ENCODE measurements at regions not wholly inside any gene's neighbourhood (a gene's known extent, or its start where the extent isn't known, plus 50 kb on each side); places are given as distances from the start of the nearest gene placed in this dataset.

DNA sequence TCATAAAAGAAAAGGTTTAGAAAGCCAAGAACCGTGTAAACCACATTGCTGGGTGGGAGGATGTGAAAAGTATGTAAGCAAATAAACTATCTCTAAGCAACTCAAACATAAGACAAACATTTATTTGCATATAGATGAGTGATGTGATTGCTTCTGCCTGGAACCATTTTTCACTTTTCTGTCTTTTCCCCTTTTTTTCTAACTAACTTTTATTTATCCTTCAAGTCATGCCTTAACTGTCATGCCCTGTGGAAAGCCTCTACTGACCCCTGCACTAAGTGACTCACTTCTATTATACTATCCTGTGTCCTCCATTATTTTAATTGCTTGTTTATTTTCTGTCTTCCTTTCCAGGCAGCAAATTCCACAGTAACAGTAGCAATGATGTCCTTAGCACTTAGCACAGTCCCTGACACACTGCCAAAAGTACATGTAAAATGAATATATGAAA is 87.5 kb upstream of the CTAGE1 start:
- DNase-seq (no peak), ATAC-seq (ENCODE audit: low read depth in 2 of 2) (no peak)
- Mint-ChIP-seq H3K36me3 (no peaks in the 10 kb centered on the region), H3K9me3 (peaks cover 0 to 4% (median 0%) of the 10 kb centered on the region in 7 donors), H3K4me3 (no peak overlapping the region), H3K27me3 (no peaks in the 10 kb centered on the region), H3K4me1 (no peaks in the 10 kb centered on the region), H3K27ac (no peak overlapping the region)
- Histone ChIP-seq H3K27ac (ENCODE audit: insufficient read depth, low read length, poor library complexity, severe bottlenecking) (no peak overlapping the region), H3K4me1 (ENCODE audit: control insufficient read depth, insufficient read depth, low read length, poor library complexity, severe bottlenecking) (no peaks in the 10 kb centered on the region), H3K27me3 (ENCODE audit: control insufficient read depth, insufficient read depth, low read length) (no peaks in the 10 kb centered on the region), H3K9me3 (ENCODE audit: control insufficient read depth in 2 of 2, low read length in 2 of 2) (no peaks in the 10 kb centered on the region), H3K4me3 (ENCODE audit: low read depth, low read length) (no peak overlapping the region), H3K36me3 (ENCODE audit: control insufficient read depth, insufficient read depth, low read length) (no peaks in the 10 kb centered on the region)

- Histone ChIP-seq H3K4me3 (ENCODE audit: low read depth, low read length) (no peak overlapping the region), H3K9me3 (ENCODE audit: control insufficient read depth in 2 of 2, low read length in 2 of 2) (no peaks in the 10 kb centered on the region), H3K27ac (ENCODE audit: insufficient read depth, low read length, poor library complexity, severe bottlenecking) (no peak overlapping the region), H3K27me3 (ENCODE audit: control insufficient read depth, insufficient read depth, low read length) (no peaks in the 10 kb centered on the region), H3K4me1 (ENCODE audit: control insufficient read depth, insufficient read depth, low read length, poor library complexity, severe bottlenecking) (no peaks in the 10 kb centered on the region), H3K36me3 (ENCODE audit: control insufficient read depth, insufficient read depth, low read length) (no peaks in the 10 kb centered on the region)
- no peaks in the 10 kb centered on the region for H3K4me1 Mint-ChIP-seq
- ATAC-seq (ENCODE audit: low read depth in 2 of 2) (no peak), DNase-seq (no peak)
- H3K9me3 Mint-ChIP-seq = peaks cover 0 to 5% (median 0%) of the 10 kb centered on the region in 7 donors
- no peak overlapping the region for H3K4me3 Mint-ChIP-seq
- H3K27ac Mint-ChIP-seq = no peak overlapping the region
- H3K36me3 Mint-ChIP-seq = no peaks in the 10 kb centered on the region
- peaks cover 7% of the 10 kb centered on the region for H3K27me3 Mint-ChIP-seq
Measured at GRCh38 chr18:22507055-22507454, 89.3 kb upstream of the CTAGE1 start.

DNA sequence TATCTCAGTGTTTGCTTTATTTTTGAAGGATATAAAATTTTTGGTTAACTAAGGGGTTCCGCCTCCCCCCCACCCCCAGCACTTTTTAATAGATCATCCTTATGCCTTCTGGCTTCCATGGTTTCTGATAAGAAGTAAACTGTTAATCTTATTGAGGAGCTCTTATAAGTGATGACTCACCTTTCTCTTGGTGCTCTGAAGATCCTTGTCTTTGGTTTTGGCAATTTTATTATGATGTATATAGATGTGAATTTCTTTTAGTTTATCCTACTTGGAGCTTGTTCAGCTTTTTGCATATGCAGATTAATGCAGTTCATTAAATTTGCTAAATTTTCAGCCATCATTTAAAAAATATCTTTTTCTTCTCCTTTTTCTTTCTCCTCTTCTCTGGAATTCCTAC is 91.7 kb upstream of the CTAGE1 start:
- Mint-ChIP-seq H3K4me3 (no peak overlapping the region), H3K9me3 (peaks cover 0 to 4% (median 0%) of the 10 kb centered on the region in 7 donors), H3K27me3 (peaks cover 7% of the 10 kb centered on the region), H3K36me3 (no peaks in the 10 kb centered on the region), H3K27ac (no peak overlapping the region), H3K4me1 (no peaks in the 10 kb centered on the region)
- no peaks in the 10 kb centered on the region for H3K4me1 ChIP-seq (ENCODE audit: control insufficient read depth, insufficient read depth, low read length, poor library complexity, severe bottlenecking)
- H3K36me3 ChIP-seq (ENCODE audit: control insufficient read depth, insufficient read depth, low read length) = no peaks in the 10 kb centered on the region
- no peak overlapping the region for H3K27ac ChIP-seq (ENCODE audit: insufficient read depth, low read length, poor library complexity, severe bottlenecking)
- no peak overlapping the region for H3K4me3 ChIP-seq (ENCODE audit: low read depth, low read length)
- no peak for ATAC-seq (ENCODE audit: low read depth in 2 of 2)
- DNase-seq = no peak
- no peaks in the 10 kb centered on the region for H3K27me3 ChIP-seq (ENCODE audit: control insufficient read depth, insufficient read depth, low read length)
- no peaks in the 10 kb centered on the region for H3K9me3 ChIP-seq (ENCODE audit: control insufficient read depth in 2 of 2, low read length in 2 of 2)

GRCh38 chr18:22510697-22511096 is 93.0 kb upstream of the CTAGE1 start:
- Histone ChIP-seq H3K27me3 (ENCODE audit: control insufficient read depth, insufficient read depth, low read length) (no peaks in the 10 kb centered on the region), H3K9me3 (ENCODE audit: control insufficient read depth in 2 of 2, low read length in 2 of 2) (no peaks in the 10 kb centered on the region), H3K27ac (ENCODE audit: insufficient read depth, low read length, poor library complexity, severe bottlenecking) (no peak overlapping the region), H3K4me1 (ENCODE audit: control insufficient read depth, insufficient read depth, low read length, poor library complexity, severe bottlenecking) (no peaks in the 10 kb centered on the region), H3K36me3 (ENCODE audit: control insufficient read depth, insufficient read depth, low read length) (no peaks in the 10 kb centered on the region), H3K4me3 (ENCODE audit: low read depth, low read length) (no peak overlapping the region)
- H3K9me3 Mint-ChIP-seq = peaks cover 0 to 4% (median 0%) of the 10 kb centered on the region in 7 donors
- H3K36me3 Mint-ChIP-seq = no peaks in the 10 kb centered on the region
- no peak overlapping the region for H3K4me3 Mint-ChIP-seq
- H3K4me1 Mint-ChIP-seq = no peaks in the 10 kb centered on the region
- no peak for DNase-seq
- peaks cover 7% of the 10 kb centered on the region for H3K27me3 Mint-ChIP-seq
- ATAC-seq (ENCODE audit: low read depth in 2 of 2) = no peak
- no peak overlapping the region for H3K27ac Mint-ChIP-seq

DNA sequence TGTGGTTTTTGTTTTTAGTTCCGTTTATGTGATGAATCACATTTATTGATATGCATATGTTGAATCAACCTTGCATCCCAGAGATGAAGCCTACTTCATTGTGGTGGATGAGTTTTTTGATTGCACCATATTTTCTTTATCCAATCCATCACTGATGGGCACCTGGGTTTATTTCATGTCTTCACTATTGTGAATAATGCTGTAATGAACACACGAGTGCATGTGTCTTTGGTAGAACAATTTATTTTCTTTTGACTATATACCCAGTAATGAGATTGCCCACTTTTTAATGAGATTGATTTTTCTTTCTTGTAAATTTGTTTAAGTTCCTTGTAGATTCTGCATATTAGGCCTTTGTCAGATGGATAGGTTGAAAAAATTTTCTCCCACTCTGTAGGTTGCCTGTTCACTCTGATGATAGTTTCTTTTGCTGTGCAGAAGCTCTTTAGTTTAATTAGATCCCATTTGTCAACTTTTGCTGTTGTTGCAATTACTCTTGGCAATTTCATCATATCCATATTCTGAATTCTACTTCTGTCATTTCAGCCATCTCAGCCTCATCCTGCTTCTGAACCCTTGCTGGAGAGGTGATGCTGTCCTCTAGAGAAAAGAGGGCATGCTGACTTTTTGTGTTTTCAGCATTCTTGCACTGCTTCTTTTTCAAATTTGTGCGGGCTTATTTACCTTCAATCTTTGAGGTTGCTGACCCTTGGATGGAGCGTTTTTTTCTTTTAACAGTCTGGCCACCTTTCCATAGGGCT is 96.2 kb upstream of the CTAGE1 start:
- Histone ChIP-seq H3K27ac (ENCODE audit: insufficient read depth, low read length, poor library complexity, severe bottlenecking) (no peak overlapping the region), H3K27me3 (ENCODE audit: control insufficient read depth, insufficient read depth, low read length) (no peaks in the 10 kb centered on the region), H3K9me3 (ENCODE audit: control insufficient read depth in 2 of 2, low read length in 2 of 2) (no peaks in the 10 kb centered on the region), H3K36me3 (ENCODE audit: control insufficient read depth, insufficient read depth, low read length) (no peaks in the 10 kb centered on the region), H3K4me3 (ENCODE audit: low read depth, low read length) (no peak overlapping the region), H3K4me1 (ENCODE audit: control insufficient read depth, insufficient read depth, low read length, poor library complexity, severe bottlenecking) (no peaks in the 10 kb centered on the region)
- no peak for DNase-seq
- H3K9me3 Mint-ChIP-seq = peaks cover 0 to 4% (median 0%) of the 10 kb centered on the region in 7 donors
- ATAC-seq (ENCODE audit: low read depth in 2 of 2) = no peak
- H3K4me3 Mint-ChIP-seq = no peak overlapping the region
- H3K36me3 Mint-ChIP-seq = no peaks in the 10 kb centered on the region
- no peak overlapping the region for H3K27ac Mint-ChIP-seq
- no peaks in the 10 kb centered on the region for H3K4me1 Mint-ChIP-seq
- peaks cover 7% of the 10 kb centered on the region for H3K27me3 Mint-ChIP-seq

DNA sequence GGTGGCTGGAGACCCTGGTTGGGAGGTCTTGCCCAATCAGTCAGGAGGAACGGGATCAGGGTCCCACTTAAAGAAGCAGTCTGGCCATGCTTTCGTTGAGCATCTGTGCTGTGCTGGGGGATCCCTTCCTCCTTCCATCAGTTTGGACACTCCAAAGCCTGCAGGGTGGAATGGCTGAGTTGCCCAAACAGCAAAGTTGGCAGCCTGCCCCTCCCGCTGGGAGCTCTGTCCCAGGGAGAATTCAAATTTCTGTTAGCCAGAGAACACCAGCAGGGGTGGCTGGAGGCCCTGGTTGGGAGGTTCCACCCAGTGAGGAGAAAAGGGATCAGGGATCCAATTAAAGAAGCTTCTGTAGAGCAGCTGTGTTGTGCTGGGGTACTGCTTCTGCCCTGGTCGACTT is 96.9 kb upstream of the CTAGE1 start:
- Histone ChIP-seq H3K36me3 (ENCODE audit: control insufficient read depth, insufficient read depth, low read length) (no peaks in the 10 kb centered on the region), H3K9me3 (ENCODE audit: control insufficient read depth in 2 of 2, low read length in 2 of 2) (no peaks in the 10 kb centered on the region), H3K4me1 (ENCODE audit: control insufficient read depth, insufficient read depth, low read length, poor library complexity, severe bottlenecking) (no peaks in the 10 kb centered on the region), H3K27ac (ENCODE audit: insufficient read depth, low read length, poor library complexity, severe bottlenecking) (no peak overlapping the region), H3K27me3 (ENCODE audit: control insufficient read depth, insufficient read depth, low read length) (no peaks in the 10 kb centered on the region), H3K4me3 (ENCODE audit: low read depth, low read length) (no peak overlapping the region)
- Mint-ChIP-seq H3K27me3 (peaks cover 7% of the 10 kb centered on the region), H3K9me3 (peaks cover 0 to 4% (median 0%) of the 10 kb centered on the region in 7 donors), H3K27ac (no peak overlapping the region), H3K4me3 (no peak overlapping the region), H3K36me3 (no peaks in the 10 kb centered on the region), H3K4me1 (no peaks in the 10 kb centered on the region)
- no peak for DNase-seq
- no peak for ATAC-seq (ENCODE audit: low read depth in 2 of 2)

- no peak overlapping the region for H3K4me3 Mint-ChIP-seq
- no peaks in the 10 kb centered on the region for H3K36me3 Mint-ChIP-seq
- Histone ChIP-seq H3K9me3 (ENCODE audit: control insufficient read depth in 2 of 2, low read length in 2 of 2) (no peaks in the 10 kb centered on the region), H3K27ac (ENCODE audit: insufficient read depth, low read length, poor library complexity, severe bottlenecking) (no peak overlapping the region), H3K4me3 (ENCODE audit: low read depth, low read length) (no peak overlapping the region), H3K36me3 (ENCODE audit: control insufficient read depth, insufficient read depth, low read length) (no peaks in the 10 kb centered on the region), H3K4me1 (ENCODE audit: control insufficient read depth, insufficient read depth, low read length, poor library complexity, severe bottlenecking) (no peaks in the 10 kb centered on the region), H3K27me3 (ENCODE audit: control insufficient read depth, insufficient read depth, low read length) (no peaks in the 10 kb centered on the region)
- no peak for DNase-seq
- H3K27me3 Mint-ChIP-seq = peaks cover 7% of the 10 kb centered on the region
- H3K4me1 Mint-ChIP-seq = no peaks in the 10 kb centered on the region
- no peak overlapping the region for H3K27ac Mint-ChIP-seq
- H3K9me3 Mint-ChIP-seq = peaks cover 0 to 4% (median 0%) of the 10 kb centered on the region in 7 donors
- ATAC-seq (ENCODE audit: low read depth in 2 of 2) = no peak
Measured at GRCh38 chr18:22515250-22515649, 97.5 kb upstream of the CTAGE1 start.

DNA sequence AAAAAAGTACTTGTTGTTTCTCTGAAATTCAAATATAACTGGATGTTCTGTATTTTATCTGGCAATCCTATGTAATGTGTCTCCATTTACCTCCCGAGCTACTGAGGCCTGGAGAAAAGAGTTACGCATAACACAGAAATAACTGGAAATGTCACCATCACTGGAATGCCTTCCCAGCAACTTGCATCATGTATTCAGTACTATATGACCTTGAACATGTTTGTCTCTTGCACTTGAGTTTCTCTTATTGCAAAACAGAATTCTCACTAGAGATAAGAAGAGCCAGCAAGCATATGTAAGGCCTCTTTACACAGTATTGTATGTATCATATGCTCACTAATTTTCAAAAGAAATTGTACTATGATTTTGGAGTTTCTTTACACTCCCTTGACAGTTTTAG is 99.6 kb upstream of the CTAGE1 start:
- Mint-ChIP-seq H3K36me3 (no peaks in the 10 kb centered on the region), H3K4me3 (no peak overlapping the region), H3K9me3 (peaks cover 0 to 4% (median 0%) of the 10 kb centered on the region in 7 donors), H3K27ac (no peak overlapping the region), H3K27me3 (peaks cover 4% of the 10 kb centered on the region), H3K4me1 (no peaks in the 10 kb centered on the region)
- ATAC-seq (ENCODE audit: low read depth in 2 of 2) (no peak), DNase-seq (no peak)
- H3K27me3 ChIP-seq (ENCODE audit: control insufficient read depth, insufficient read depth, low read length) = no peaks in the 10 kb centered on the region
- no peaks in the 10 kb centered on the region for H3K9me3 ChIP-seq (ENCODE audit: control insufficient read depth in 2 of 2, low read length in 2 of 2)
- no peaks in the 10 kb centered on the region for H3K36me3 ChIP-seq (ENCODE audit: control insufficient read depth, insufficient read depth, low read length)
- H3K4me3 ChIP-seq (ENCODE audit: low read depth, low read length) = no peak overlapping the region
- H3K4me1 ChIP-seq (ENCODE audit: control insufficient read depth, insufficient read depth, low read length, poor library complexity, severe bottlenecking) = no peaks in the 10 kb centered on the region
- no peak overlapping the region for H3K27ac ChIP-seq (ENCODE audit: insufficient read depth, low read length, poor library complexity, severe bottlenecking)
